ENCODE measurements at regions not wholly inside any gene's neighbourhood (a gene's known extent, or its start where the extent isn't known, plus 50 kb on each side); places are given as distances from the start of the nearest gene placed in this dataset.

GRCh38 chr12:105931762-105932570 lies 206.8 kb downstream of the NUAK1 start:
- FAIRE-seq, result no peak

DNA sequence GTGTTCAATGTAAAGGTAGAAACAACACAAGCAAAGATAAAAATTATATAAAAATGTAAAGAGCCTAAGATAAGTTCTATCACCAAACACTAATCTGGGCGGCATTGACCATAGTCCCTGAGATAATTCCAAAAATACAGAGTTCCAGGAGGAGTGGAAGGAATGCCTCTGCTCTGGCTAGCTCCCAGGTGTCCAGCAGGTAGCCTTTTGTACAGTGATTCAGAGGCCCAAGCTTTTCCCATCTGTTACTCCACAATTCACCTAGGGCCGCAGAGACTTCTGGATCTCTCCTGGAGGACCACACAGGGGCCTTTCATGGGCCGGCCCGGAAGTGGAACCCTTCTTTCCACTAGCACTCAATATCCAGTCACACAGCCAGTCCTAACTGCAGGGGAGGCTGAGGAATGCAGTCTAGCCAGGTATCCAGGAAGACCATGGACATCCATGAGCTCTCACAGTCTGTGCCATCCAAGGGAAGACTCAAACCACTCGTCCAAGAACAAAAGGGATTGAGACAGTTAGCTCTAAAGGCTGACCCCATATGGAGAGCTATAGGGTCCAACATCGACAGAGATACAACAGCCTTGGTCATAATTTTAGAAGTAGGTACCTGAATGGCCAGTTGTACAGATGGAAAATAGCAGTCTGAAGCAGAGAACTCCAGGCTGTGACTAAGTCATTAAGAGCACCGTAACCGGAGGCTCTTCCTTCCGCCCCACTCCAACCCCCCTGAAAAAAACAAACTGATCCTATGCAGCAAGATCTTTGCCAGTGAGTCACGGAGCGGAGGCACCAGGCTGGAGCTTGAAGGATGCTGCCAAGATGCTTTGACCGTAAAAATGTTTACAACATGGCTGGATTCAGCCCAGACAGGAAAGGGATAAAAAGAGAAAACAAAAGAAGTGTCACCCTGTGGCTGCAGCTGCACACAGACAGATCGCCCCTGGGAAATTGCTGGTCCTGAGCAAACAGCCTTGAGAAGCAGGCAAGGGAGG lies 204.8 kb downstream of the NUAK1 start:
- FAIRE-seq, result no peak

DNA sequence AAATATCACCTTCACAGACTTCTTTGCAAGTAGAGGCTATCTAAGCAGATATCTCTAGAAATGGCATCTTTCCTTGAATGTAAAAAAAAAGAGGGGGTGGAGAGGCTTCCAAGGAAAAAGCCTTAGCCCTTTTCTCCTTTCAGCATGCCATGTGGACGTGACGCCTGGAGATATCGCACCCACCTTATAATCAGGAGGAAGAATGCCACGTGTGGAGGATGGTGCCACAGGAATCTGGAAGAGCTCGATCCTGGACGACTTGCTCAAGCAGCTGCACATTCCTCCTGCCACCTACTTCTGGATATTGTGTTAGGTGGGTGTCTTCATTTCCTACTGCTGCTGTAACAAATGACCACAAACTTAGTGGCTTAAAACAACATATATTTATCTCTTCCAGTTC lies 203.6 kb downstream of the NUAK1 start:
- no peak for FAIRE-seq

DNA sequence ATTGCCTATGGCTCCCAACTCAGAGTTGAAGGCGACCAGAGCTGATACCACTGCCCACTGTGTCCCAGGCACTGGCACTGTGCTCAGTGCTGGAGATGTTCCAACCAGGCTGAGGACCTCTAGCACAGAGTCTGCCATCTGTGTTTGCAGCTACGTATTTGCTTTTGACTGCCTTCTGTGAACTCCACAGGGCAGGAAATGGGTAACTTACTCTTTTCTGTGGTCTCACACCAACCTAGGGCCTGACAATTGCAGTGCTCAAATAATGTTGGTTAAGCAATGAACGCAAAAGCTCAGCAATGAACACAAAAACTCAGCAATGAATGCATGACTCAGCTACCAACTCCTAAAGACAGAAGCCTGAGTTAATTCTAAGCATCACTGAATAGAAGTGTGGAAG lies 202.8 kb downstream of the NUAK1 start:
- FAIRE-seq, result no peak

GRCh38 chr12:105936496-105936895 lies 202.3 kb downstream of the NUAK1 start:
- FAIRE-seq, result no peak

GRCh38 chr12:105937009-105937408 lies 201.7 kb downstream of the NUAK1 start:
- no peak for FAIRE-seq

GRCh38 chr12:105939181-105939721 lies 199.5 kb downstream of the NUAK1 start:
- no peak for FAIRE-seq

- no peak for FAIRE-seq
These were observed 196.5 kb downstream of the NUAK1 start for GRCh38 chr12:105942281-105942680.

GRCh38 chr12:105943525-105943924 lies 195.2 kb downstream of the NUAK1 start:
- FAIRE-seq, result no peak

DNA sequence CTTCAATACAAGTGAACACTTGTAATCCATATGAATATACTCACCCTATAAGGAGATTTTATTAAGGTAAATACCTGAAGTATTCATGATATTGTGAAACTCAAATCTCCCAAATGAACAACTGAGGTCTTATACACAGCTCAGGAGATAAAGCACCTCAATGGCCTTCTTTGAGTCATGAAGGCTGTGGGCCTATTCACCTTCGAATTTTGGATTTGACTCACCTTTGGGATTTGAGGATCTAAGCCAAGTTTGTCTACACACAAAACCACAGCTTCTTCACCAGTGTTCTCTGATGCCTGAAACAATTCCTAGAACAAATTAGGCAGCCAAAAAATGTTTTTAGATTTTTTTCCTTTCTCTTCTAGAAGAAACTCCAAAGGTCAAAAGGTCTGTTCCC lies 194.1 kb downstream of the NUAK1 start:
- no peak for FAIRE-seq

GRCh38 chr12:105945880-105946279 lies 192.9 kb downstream of the NUAK1 start:
- FAIRE-seq, result no peak

- no peak for FAIRE-seq
These were observed 192.3 kb downstream of the NUAK1 start for GRCh38 chr12:105946493-105946901.

DNA sequence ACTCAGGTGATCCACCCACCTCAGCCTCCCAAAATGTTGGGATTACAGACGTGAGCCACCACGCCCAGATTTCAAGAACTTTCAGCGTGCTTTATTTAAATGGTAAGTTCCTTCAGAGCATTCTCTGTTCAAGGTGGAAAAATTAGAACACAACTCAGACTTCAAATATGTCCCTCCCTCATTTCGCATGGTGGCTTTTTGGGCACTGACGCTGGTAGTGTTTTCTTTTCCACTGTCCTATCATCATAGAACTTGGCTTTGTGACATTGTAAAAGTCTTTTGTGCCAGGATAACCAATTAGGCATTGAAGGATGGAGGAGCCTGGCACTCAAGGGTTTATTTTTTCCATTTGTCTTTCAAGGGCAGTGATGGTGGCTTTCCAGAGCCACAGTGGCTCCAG lies 190.8 kb downstream of the NUAK1 start:
- FAIRE-seq, result no peak

DNA sequence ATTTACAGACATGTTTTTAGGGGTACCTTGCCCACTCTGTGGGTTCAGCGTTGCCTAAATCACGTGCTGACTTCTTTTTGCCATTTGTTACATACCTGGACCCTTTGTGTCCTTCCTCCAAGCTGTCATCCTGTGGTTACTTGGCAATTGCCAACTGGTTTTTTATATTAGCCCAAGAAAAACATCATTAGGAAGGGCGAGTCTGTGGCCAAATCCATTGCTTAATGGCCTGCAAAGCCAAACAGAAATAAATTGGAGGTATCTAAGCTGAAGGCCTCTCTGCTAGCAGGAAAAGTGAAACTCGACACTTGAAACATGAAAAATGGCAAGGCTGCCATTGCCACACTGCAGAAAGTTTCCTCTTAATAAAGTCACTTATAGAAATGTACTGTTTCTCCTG lies 190.4 kb downstream of the NUAK1 start:
- no peak for FAIRE-seq

- no peak for FAIRE-seq
These were observed 189.4 kb downstream of the NUAK1 start for GRCh38 chr12:105949391-105949790.

- FAIRE-seq, result no peak
These were observed 187.0 kb downstream of the NUAK1 start for GRCh38 chr12:105951732-105952131.

DNA sequence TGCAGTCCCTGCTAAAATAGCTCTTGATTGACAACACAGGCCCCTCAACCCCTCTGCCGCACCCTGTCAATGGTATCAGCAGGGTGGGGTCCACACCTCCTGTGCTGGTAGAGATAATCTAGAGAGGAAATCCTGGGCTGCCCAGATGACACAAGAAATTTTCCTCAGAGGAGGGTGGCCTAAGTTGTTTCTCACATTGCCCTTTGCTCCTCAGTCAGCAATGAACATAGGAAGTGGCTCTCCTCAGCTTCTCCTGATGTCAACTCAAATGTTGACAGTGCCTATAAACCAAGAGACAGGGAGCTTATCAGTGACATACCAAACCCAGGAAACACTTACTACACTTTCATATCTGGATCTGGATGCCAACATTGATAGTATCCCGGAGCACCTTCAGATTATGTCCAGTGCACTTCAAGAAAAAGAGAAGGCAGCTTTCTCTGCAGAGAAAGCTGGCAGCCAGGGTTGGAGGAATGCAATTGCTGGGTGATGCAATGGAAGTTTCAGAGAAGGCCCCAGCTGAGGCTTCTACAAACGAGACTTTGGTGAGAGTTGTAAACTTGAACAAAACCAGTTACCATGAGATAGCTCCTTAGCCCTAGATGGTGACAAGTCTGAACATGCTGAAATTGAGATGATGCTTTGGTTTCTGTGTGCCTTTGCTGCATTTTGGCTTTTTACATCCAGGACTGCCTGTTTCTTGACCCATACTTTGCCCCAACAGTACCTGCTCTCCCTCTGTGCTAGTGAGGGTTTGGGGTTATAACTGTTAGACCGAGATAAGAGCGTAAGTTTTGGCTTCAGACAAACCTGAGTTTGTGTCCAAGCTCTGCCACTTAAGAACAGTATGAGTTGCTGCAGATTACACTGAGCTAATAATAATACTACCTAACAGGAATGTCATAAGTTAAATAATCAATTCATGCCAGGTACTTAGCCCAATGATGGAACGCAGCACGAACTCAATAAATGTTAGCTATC lies 183.5 kb downstream of the NUAK1 start:
- FAIRE-seq, result no peak

- FAIRE-seq, result no peak
These were observed 182.8 kb downstream of the NUAK1 start for GRCh38 chr12:105955976-105956375.

- no peak for FAIRE-seq
These were observed 181.9 kb downstream of the NUAK1 start for GRCh38 chr12:105956662-105957457.

DNA sequence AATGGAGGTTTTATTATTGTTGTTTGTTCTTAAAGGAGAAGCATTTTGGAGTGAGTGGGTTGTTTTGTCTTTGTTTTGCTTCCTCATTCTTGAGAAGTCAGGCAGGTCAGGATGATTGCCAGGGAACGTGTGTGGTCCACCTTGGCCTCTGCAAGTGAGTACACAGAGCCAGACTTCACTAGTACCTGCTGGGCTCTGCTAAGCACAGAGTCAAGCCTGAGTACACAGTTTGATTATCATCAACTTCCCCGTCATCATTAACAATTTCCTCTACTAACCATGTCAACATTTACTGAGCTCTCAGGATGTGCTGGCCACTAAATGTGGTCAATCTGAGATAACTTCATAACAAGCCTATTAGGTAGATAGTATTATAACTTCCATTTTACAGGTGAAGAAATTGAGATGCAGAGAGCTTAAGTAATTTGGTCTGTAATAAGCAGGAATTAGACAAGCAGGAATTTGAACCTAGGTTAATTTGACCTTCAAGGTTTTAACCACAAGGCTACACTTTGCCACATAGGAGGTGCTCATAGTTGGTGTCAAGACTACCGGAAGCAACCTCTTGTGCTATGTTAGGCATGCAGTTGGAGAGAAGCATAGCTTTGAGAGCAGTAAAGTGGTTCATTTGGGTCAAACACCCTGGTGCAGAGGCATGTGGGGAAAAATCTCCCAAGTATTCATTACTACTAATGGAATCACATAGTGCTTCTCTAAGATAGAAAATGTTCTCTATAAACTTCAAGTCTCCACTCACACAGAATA lies 178.3 kb downstream of the NUAK1 start:
- FAIRE-seq, result no peak
